ENCODE measurements at regions not wholly inside any gene's neighbourhood (a gene's known extent, or its start where the extent isn't known, plus 50 kb on each side); places are given as distances from the start of the nearest gene placed in this dataset.

DNA sequence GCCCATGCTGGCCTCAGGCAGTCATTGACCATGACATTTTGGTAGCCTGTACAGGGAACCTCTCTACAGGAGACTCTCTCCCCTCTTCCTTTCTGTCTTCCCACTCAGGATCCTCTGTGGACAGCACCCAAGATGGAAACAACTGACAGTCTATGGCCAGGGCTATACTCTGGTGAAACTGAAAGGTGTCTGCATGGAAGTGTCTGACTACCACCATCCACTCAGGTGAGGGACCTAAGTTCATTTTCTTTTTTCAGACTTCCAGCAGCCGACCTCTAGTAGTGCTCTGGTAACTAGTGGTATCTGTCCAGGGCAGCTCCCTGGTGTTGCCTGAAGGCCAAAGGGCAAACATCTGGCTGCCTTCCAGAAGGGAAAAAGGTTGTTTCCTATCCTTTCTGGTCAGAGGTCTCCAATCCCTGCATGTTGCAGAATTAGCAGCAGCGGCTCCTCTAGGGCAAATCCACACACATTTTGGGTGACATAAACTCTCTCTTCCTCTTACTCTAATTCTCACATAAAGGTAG, 804.5 kb downstream of the C4orf33 start:
- no peak for TF ChIP-seq POLR2A (IDR thresholded peaks at IDR 0.05; ENCODE audit: low read depth, low read length)
- TF ChIP-seq SPI1 (IDR thresholded peaks at IDR 0.05; ENCODE audit: low read depth, low read length), result no peak
- no peak for TF ChIP-seq POLR2AphosphoS5 (IDR thresholded peaks at IDR 0.05; ENCODE audit: low read depth, low read length)

Measured in GM12891 (cell line).